Smooth muscle cell (in vitro differentiated cells): ENCODE measurements at regions not wholly inside any gene's neighbourhood (a gene's known extent, or its start where the extent isn't known, plus 50 kb on each side); places are given as distances from the start of the nearest gene placed in this dataset.

Experiments
- DNase-seq: peaks from one replicate; lab custom pipeline; 2025; ENCODE audit not compliant: unreplicated experiment; lab: John Stamatoyannopoulos, UW
- H2AFZ ChIP-seq: fragments of 200-600 bp; sonication (generic); 2 replicates; pipeline ENCODE4 v1.6.0; 2016; ENCODE audit warnings: antibody characterized with exemption, low read depth, mild to moderate bottlenecking
- H3F3A ChIP-seq: fragments of 200-600 bp; sonication (generic); 2 replicates; pipeline ENCODE4 v1.6.0; 2017; ENCODE audit warnings: antibody characterized with exemption, low read depth
- H3K27ac ChIP-seq: fragments of 200-600 bp; sonication (generic); 2 replicates; pipeline ENCODE4 v1.5.1; 2016; ENCODE audit warnings: low read depth, mild to moderate bottlenecking
- H3K27me3 ChIP-seq: fragments of 200-600 bp; sonication (generic); 2 replicates; pipeline ENCODE4 v1.6.1; 2016; ENCODE audit warnings: low read depth, mild to moderate bottlenecking
- H3K36me3 ChIP-seq: fragments of 200-600 bp; sonication (generic); 2 replicates; pipeline ENCODE4 v1.5.1; 2016; ENCODE audit warnings: low read depth
- H3K4me1 ChIP-seq: fragments of 200-600 bp; sonication (generic); 2 replicates; pipeline ENCODE4 v1.5.1; 2016; ENCODE audit warnings: low read depth
- H3K4me2 ChIP-seq: fragments of 200-600 bp; sonication (generic); 2 replicates; pipeline ENCODE4 v1.6.0; 2016; ENCODE audit warnings: mild to moderate bottlenecking
- H3K4me3 ChIP-seq: fragments of 200-600 bp; sonication (generic); 2 replicates; pipeline ENCODE4 v1.5.1; 2016; ENCODE audit warnings: mild to moderate bottlenecking
- H3K79me2 ChIP-seq: fragments of 200-600 bp; sonication (generic); 2 replicates; pipeline ENCODE4 v1.6.0; 2016; ENCODE audit warnings: low read depth, mild to moderate bottlenecking
- H3K9ac ChIP-seq: fragments of 200-600 bp; sonication (generic); 2 replicates; pipeline ENCODE4 v1.6.0; 2016; ENCODE audit warnings: low read depth
- H3K9me3 ChIP-seq: fragments of 200-600 bp; sonication (generic); replicated peaks from 2 replicates; pipeline ENCODE4 v1.5.1; 2016; ENCODE audit warnings: low read depth
- H4K20me1 ChIP-seq: fragments of 200-600 bp; sonication (generic); 2 replicates; pipeline ENCODE4 v1.6.0; 2016; ENCODE audit warnings: low read depth
- CTCF ChIP-seq: fragments of 200-600 bp; sonication (generic); IDR thresholded peaks from 2 replicates; pipeline ENCODE4 v1.5.1; 2017; ENCODE audit warnings: borderline replicate concordance, mild to moderate bottlenecking, antibody characterized with exemption; ENCODE audit not compliant: insufficient read depth, poor library complexity, severe bottlenecking
- WGBS: methylation state at CpG from one replicate; pipeline ENCODE4 v1.1.7; 2016; ENCODE audit warnings: low lambda C conversion rate; 5-methylcytosine and 5-hydroxymethylcytosine counted together

GRCh38 chr15:87661454-87662355 is 594.8 kb downstream of the NTRK3 start:
- no peak overlapping the region for H3K9ac ChIP-seq
- H3K79me2 ChIP-seq, result no peaks in the 10 kb centered on the region
- no peaks in the 10 kb centered on the region for H3K36me3 ChIP-seq
- H3K9me3 ChIP-seq, result no peaks in the 10 kb centered on the region
- no peak overlapping the region for H3K4me3 ChIP-seq
- no peak overlapping the region for H3K27ac ChIP-seq
- H3F3A ChIP-seq, result no peaks in the 10 kb centered on the region
- H2AFZ ChIP-seq, result no peak overlapping the region
- no peak for TF ChIP-seq CTCF
- H4K20me1 ChIP-seq, result no peaks in the 10 kb centered on the region
- H3K27me3 ChIP-seq, result no peaks in the 10 kb centered on the region
- no peaks in the 10 kb centered on the region for H3K4me1 ChIP-seq
- no peak overlapping the region for H3K4me2 ChIP-seq
- WGBS, result 67% methylated on average over 3 of the region's 3 CpGs
- DNase-seq, result no peak

GRCh38 chr15:87660251-87661129 is 596.0 kb downstream of the NTRK3 start:
- Histone ChIP-seq H3F3A (no peaks in the 10 kb centered on the region), H3K27me3 (no peaks in the 10 kb centered on the region), H3K4me2 (no peak overlapping the region), H2AFZ (no peak overlapping the region), H3K79me2 (no peaks in the 10 kb centered on the region), H4K20me1 (no peaks in the 10 kb centered on the region), H3K9me3 (no peaks in the 10 kb centered on the region), H3K9ac (no peak overlapping the region), H3K4me1 (no peaks in the 10 kb centered on the region), H3K36me3 (no peaks in the 10 kb centered on the region), H3K4me3 (no peak overlapping the region), H3K27ac (no peak overlapping the region)
- 88% methylated on average over 2 of the region's 2 CpGs for WGBS
- DNase-seq, result no peak
- TF ChIP-seq CTCF, result no peak

GRCh38 chr15:87656372-87656771 is 600.2 kb downstream of the NTRK3 start:
- Histone ChIP-seq H4K20me1 (no peaks in the 10 kb centered on the region), H3K4me3 (no peak overlapping the region), H3K27me3 (no peaks in the 10 kb centered on the region), H3K4me1 (no peaks in the 10 kb centered on the region), H3F3A (no peaks in the 10 kb centered on the region), H3K4me2 (no peak overlapping the region), H3K36me3 (no peaks in the 10 kb centered on the region), H3K9me3 (no peaks in the 10 kb centered on the region), H3K27ac (no peak overlapping the region), H3K79me2 (no peaks in the 10 kb centered on the region), H3K9ac (no peak overlapping the region), H2AFZ (no peak overlapping the region)
- no peak for DNase-seq
- WGBS, result 68% methylated on average over 1 of the region's 1 CpG
- no peak for TF ChIP-seq CTCF
